ENCODE measurements at regions not wholly inside any gene's neighbourhood (a gene's known extent, or its start where the extent isn't known, plus 50 kb on each side); places are given as distances from the start of the nearest gene placed in this dataset.

DNA sequence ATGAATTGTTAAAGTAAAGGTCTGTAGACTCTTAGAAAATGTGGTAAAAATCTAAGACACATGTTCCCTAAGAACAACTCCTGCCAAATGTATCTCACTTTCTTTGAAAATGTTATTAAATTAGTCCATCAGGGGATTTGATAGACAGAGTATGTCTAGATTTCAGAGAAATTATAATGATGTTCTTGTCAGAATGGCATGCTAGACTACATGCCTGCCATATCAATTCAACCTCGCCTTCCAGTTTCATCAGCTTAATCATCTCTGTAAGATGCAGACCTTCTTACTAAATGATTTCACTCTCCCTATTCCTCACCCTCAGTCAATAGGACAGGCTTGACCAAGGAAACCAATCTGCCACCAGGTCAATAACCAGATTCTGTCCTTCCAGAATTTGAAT lies 368.4 kb downstream of the TXNL1 start:
- 91 to 100% (median 92%) methylated on average over 1 of the region's 1 CpG for whole genome bisulfite sequencing, 3 donors
- TF ChIP-seq EP300 (IDR thresholded peaks at IDR 0.05) = no peak
- TF ChIP-seq CTCF (IDR thresholded peaks at IDR 0.05) = no peak
- TF ChIP-seq POLR2A (IDR thresholded peaks at IDR 0.05) = no peak

GRCh38 chr18:56268952-56269351 lies 369.4 kb downstream of the TXNL1 start:
- TF ChIP-seq EP300 (IDR thresholded peaks at IDR 0.05) (no peak), POLR2A (IDR thresholded peaks at IDR 0.05) (no peak), CTCF (IDR thresholded peaks at IDR 0.05) (no peak)
- WGBS, 3 donors = 84 to 95% (median 85%) methylated on average over 1 of the region's 1 CpG

More for the DNA sequence above, 368.4 kb downstream of the TXNL1 start:
- Histone ChIP-seq H3K4me3 (no peak overlapping the region), H3K9me3 (no peaks in the 10 kb centered on the region), H3K36me3 (no peaks in the 10 kb centered on the region), H3K27me3 (no peaks in the 10 kb centered on the region), H3K27ac (no peak overlapping the region), H3K4me1 (ENCODE audit: insufficient read depth) (no peaks in the 10 kb centered on the region)
- intact Hi-C loops (cut with DNase I) = no loop called here
- no peak for DNase-seq

DNA sequence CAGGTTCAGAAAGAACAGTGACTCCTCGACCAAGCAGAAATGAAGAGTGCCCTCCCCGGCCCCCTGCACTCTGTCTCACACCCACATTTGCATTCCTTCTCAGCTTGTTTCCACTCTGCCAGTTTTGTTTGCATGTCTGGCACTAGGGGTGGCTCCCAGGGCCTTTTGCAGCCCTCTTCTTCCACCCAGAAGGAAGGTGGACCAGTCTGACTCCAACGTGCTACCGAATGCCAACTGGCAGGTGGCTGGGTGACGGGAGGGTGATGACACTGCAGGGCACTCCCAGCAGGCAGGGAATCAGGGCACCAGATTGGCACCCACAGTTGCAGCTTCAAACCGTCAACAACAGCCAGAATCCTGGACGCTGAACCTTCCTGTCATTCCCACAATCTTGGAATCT lies 371.1 kb downstream of the TXNL1 start:
- no peak for TF ChIP-seq EP300 (IDR thresholded peaks at IDR 0.05)
- intact Hi-C loops (cut with DNase I) = no loop called here
- H3K27me3 ChIP-seq = no peaks in the 10 kb centered on the region
- no peaks in the 10 kb centered on the region for H3K36me3 ChIP-seq
- DNase-seq = no peak
- H3K9me3 ChIP-seq = no peaks in the 10 kb centered on the region
- H3K4me3 ChIP-seq = no peak overlapping the region
- no peaks in the 10 kb centered on the region for H3K4me1 ChIP-seq (ENCODE audit: insufficient read depth)
- H3K27ac ChIP-seq = no peak overlapping the region
- WGBS, 3 donors = 77 to 88% (median 79%) methylated on average over 7 of the region's 7 CpGs

More at GRCh38 chr18:56268952-56269351, 369.4 kb downstream of the TXNL1 start:
- Histone ChIP-seq H3K4me1 (ENCODE audit: insufficient read depth) (no peaks in the 10 kb centered on the region), H3K9me3 (no peaks in the 10 kb centered on the region), H3K27me3 (no peaks in the 10 kb centered on the region), H3K27ac (no peak overlapping the region), H3K4me3 (no peak overlapping the region), H3K36me3 (no peaks in the 10 kb centered on the region)
- DNase-seq = no peak
- intact Hi-C loops (cut with DNase I) = no loop called here

- Histone ChIP-seq H3K36me3 (no peaks in the 10 kb centered on the region), H3K4me1 (ENCODE audit: insufficient read depth) (no peaks in the 10 kb centered on the region), H3K27ac (no peak overlapping the region), H3K9me3 (no peaks in the 10 kb centered on the region), H3K27me3 (no peaks in the 10 kb centered on the region), H3K4me3 (no peak overlapping the region)
- TF ChIP-seq CTCF (IDR thresholded peaks at IDR 0.05) (no peak), POLR2A (IDR thresholded peaks at IDR 0.05) (no peak), EP300 (IDR thresholded peaks at IDR 0.05) (no peak)
- no peak for DNase-seq
- WGBS, 3 donors = 93 to 98% (median 94%) methylated on average over 3 of the region's 3 CpGs
- intact Hi-C loops (cut with DNase I) = no loop called here
Observed at GRCh38 chr18:56258178-56258577, 380.2 kb downstream of the TXNL1 start.

DNA sequence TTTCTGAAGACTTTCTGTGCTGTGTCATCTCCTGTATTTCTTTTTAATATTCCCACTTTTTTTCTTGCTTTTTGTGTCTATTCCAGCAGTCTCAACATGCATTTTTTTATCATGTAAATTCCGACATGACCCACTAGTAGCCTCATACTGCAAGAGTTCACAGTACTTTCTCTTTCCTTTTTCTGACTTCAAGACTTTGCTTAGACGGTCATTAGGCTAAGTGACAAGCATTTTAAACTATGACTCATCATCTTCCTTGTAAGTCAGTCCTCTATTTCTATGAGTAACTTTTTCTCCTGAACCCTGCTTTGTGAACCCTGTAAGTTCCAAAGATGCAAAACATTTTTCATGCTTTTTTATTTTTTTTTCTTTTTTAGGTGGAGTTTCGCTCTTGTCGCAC lies 381.2 kb downstream of the TXNL1 start:
- H3K9me3 ChIP-seq = no peaks in the 10 kb centered on the region
- no peaks in the 10 kb centered on the region for H3K4me1 ChIP-seq (ENCODE audit: insufficient read depth)
- H3K27ac ChIP-seq = no peak overlapping the region
- no peaks in the 10 kb centered on the region for H3K36me3 ChIP-seq
- no peaks in the 10 kb centered on the region for H3K27me3 ChIP-seq
- no peak overlapping the region for H3K4me3 ChIP-seq
- TF ChIP-seq POLR2A (IDR thresholded peaks at IDR 0.05) = no peak
- no peak for TF ChIP-seq EP300 (IDR thresholded peaks at IDR 0.05)
- TF ChIP-seq CTCF (IDR thresholded peaks at IDR 0.05) = no peak
- WGBS, 3 donors = 53 to 59% (median 55%) methylated on average over 4 of the region's 4 CpGs
- no peak for DNase-seq
- intact Hi-C loops (cut with DNase I) = no loop called here

All from ovary (tissue), 7 donors.